WTC11 (cell line): ENCODE measurements at regions not wholly inside any gene's neighbourhood (a gene's known extent, or its start where the extent isn't known, plus 50 kb on each side); places are given as distances from the start of the nearest gene placed in this dataset.

Source experiments
- ATAC-seq: fragments of 200-7000 bp; cut with Tn5 transposase; 2 replicates; pipeline ENCODE4 v1.10.0; 2021; ENCODE audit warnings: mild to moderate bottlenecking, moderate library complexity
- CTCF ChIA-PET: fragments of 300-600 bp; sonication (Branson Sonifier 250); formaldehyde crosslinking; loops from one replicate; lab custom pipeline; 2021; ENCODE audit warnings: antibody characterized with exemption; lab: Charles Lee
- POLR2A ChIA-PET: fragments of 350-600 bp; sonication (Branson Sonifier 250); formaldehyde crosslinking; loops from one replicate; lab custom pipeline; 2021; ENCODE audit warnings: antibody characterized with exemption; lab: Charles Lee
- DNase-seq: peaks from one replicate; pipeline ENCODE4 v3.0.0; 2021; ENCODE audit warnings: low spot score
- H3K27ac Mint-ChIP-seq: 2 replicates; pipeline ENCODE4 v1.8.0; 2021; ENCODE audit warnings: mixed read lengths
- H3K27me3 Mint-ChIP-seq: 2 replicates; pipeline ENCODE4 v1.8.0; 2021; ENCODE audit warnings: low read depth, mild to moderate bottlenecking, moderate library complexity, mixed read lengths
- H3K36me3 Mint-ChIP-seq: 2 replicates; pipeline ENCODE4 v1.8.0; 2021; ENCODE audit warnings: mixed read lengths
- H3K4me1 Mint-ChIP-seq: 2 replicates; pipeline ENCODE4 v1.8.0; 2022; ENCODE audit warnings: mixed read lengths
- H3K4me3 Mint-ChIP-seq: 2 replicates; pipeline ENCODE4 v1.8.0; 2021; ENCODE audit warnings: mild to moderate bottlenecking, moderate library complexity, mixed read lengths
- H3K9me3 Mint-ChIP-seq: 2 replicates; pipeline ENCODE4 v1.8.0; 2021; ENCODE audit warnings: mixed read lengths
- CTCF ChIP-seq: fragments of 200-600 bp; IDR thresholded peaks from 2 replicates; pipeline ENCODE4 v1.8.0; 2022; ENCODE audit warnings: antibody characterized with exemption
- ETV6 ChIP-seq: sonication (generic); formaldehyde crosslinking; IDR thresholded peaks from 2 replicates; pipeline ENCODE4 v1.8.1; 2022; ENCODE audit warnings: mild to moderate bottlenecking, missing genetic modification reagents
- GABPB1 ChIP-seq: sonication (generic); formaldehyde crosslinking; IDR thresholded peaks from 2 replicates; pipeline ENCODE4 v1.8.1; 2023; ENCODE audit warnings: mild to moderate bottlenecking, missing genetic modification reagents
- GRHL2 ChIP-seq: fragments of 250-450 bp; sonication (Bioruptor Pico); IDR thresholded peaks from 2 replicates; pipeline ENCODE4 v1.8.0; 2022; ENCODE audit warnings: mild to moderate bottlenecking, moderate library complexity; ENCODE audit not compliant: insufficient replicate concordance, severe bottlenecking
- IRF1 ChIP-seq: sonication (generic); formaldehyde crosslinking; IDR thresholded peaks from 2 replicates; pipeline ENCODE4 v1.8.0; 2023; ENCODE audit warnings: missing genetic modification reagents
- JUN ChIP-seq: sonication (generic); formaldehyde crosslinking; IDR thresholded peaks from 2 replicates; pipeline ENCODE4 v1.8.0; 2023; ENCODE audit warnings: mild to moderate bottlenecking, missing genetic modification reagents
- MAX ChIP-seq: sonication (generic); formaldehyde crosslinking; IDR thresholded peaks from 2 replicates; pipeline ENCODE4 v1.8.0; 2022; ENCODE audit warnings: mild to moderate bottlenecking, missing genetic modification reagents
- NR2C2 ChIP-seq: sonication (generic); formaldehyde crosslinking; IDR thresholded peaks from 2 replicates; pipeline ENCODE4 v1.8.0; 2022; ENCODE audit warnings: mild to moderate bottlenecking, missing genetic modification reagents
- PRDM15 ChIP-seq: sonication (generic); formaldehyde crosslinking; IDR thresholded peaks from 2 replicates; pipeline ENCODE4 v1.8.0; 2022; ENCODE audit warnings: missing genetic modification reagents
- SMAD3 ChIP-seq: sonication (generic); formaldehyde crosslinking; IDR thresholded peaks from 2 replicates; pipeline ENCODE4 v1.8.0; 2022; ENCODE audit warnings: missing genetic modification reagents, mild to moderate bottlenecking, borderline replicate concordance
- SMAD4 ChIP-seq: sonication (generic); formaldehyde crosslinking; IDR thresholded peaks from 2 replicates; pipeline ENCODE4 v1.8.0; 2022; ENCODE audit warnings: mild to moderate bottlenecking, missing genetic modification reagents
- SOX15 ChIP-seq: fragments of 250-450 bp; sonication (Bioruptor Pico); IDR thresholded peaks from 2 replicates; pipeline ENCODE4 v1.9.0; 2021; ENCODE audit warnings: mild to moderate bottlenecking
- TEAD4 ChIP-seq: sonication (generic); formaldehyde crosslinking; IDR thresholded peaks from 2 replicates; pipeline ENCODE4 v1.8.0; 2022; ENCODE audit warnings: mild to moderate bottlenecking, missing genetic modification reagents
- ZNF532 ChIP-seq: fragments of 250-450 bp; sonication (Bioruptor Pico); IDR thresholded peaks from 2 replicates; pipeline ENCODE4 v1.9.0; 2021; ENCODE audit warnings: mild to moderate bottlenecking, borderline replicate concordance

GRCh38 chr10:29941476-29941875 lies 117.9 kb downstream of the JCAD start:
- no peaks in the 10 kb centered on the region for H3K4me1 Mint-ChIP-seq
- no peak for TF ChIP-seq ETV6
- no peak for TF ChIP-seq MAX (CRISPR knock-in tag)
- TF ChIP-seq TEAD4 = no peak
- no peak for TF ChIP-seq JUN (CRISPR knock-in tag)
- TF ChIP-seq PRDM15 = no peak
- no peak for TF ChIP-seq ZNF532 (CRISPR knock-in tag)
- TF ChIP-seq SMAD3 = no peak
- no peak for TF ChIP-seq SMAD4 (CRISPR knock-in tag)
- H3K27ac Mint-ChIP-seq = no peak overlapping the region
- ChIA-PET POLR2A (no interaction called here), CTCF (no interaction called here)
- no peak overlapping the region for H3K4me3 Mint-ChIP-seq
- no peaks in the 10 kb centered on the region for H3K36me3 Mint-ChIP-seq
- H3K27me3 Mint-ChIP-seq = no peaks in the 10 kb centered on the region
- DNase-seq (no peak), ATAC-seq (no peak)
- H3K9me3 Mint-ChIP-seq = peaks cover 7% of the 10 kb centered on the region

GRCh38 chr10:29932991-29933390 lies 126.4 kb downstream of the JCAD start:
- Mint-ChIP-seq H3K4me3 (no peak overlapping the region), H3K27me3 (no peaks in the 10 kb centered on the region), H3K9me3 (peaks cover 22% of the 10 kb centered on the region), H3K36me3 (no peaks in the 10 kb centered on the region), H3K27ac (no peak overlapping the region), H3K4me1 (no peaks in the 10 kb centered on the region)
- ChIA-PET POLR2A (no interaction called here), CTCF (no interaction called here)
- no peak for DNase-seq
- ATAC-seq = no peak
- no peak for TF ChIP-seq GRHL2 (CRISPR knock-in tag)
- TF ChIP-seq CTCF = no peak
- no peak for TF ChIP-seq IRF1 (CRISPR knock-in tag)
- no peak for TF ChIP-seq NR2C2 (CRISPR knock-in tag)
- TF ChIP-seq TEAD4 = no peak
- TF ChIP-seq GABPB1 = no peak
- TF ChIP-seq SOX15 (CRISPR knock-in tag) = no peak
